ENCODE measurements at regions not wholly inside any gene's neighbourhood (a gene's known extent, or its start where the extent isn't known, plus 50 kb on each side); places are given as distances from the start of the nearest gene placed in this dataset.

- H3K4me3 Mint-ChIP-seq, result no peak overlapping the region
- H3K4me1 Mint-ChIP-seq, result no peaks in the 10 kb centered on the region
- DNase-seq (ENCODE audit: low spot score in 2 of 2) (no peak), ATAC-seq (replicated peaks; ENCODE audit: extremely low read depth, poor library complexity, severe bottlenecking) (no peak)
- no peaks in the 10 kb centered on the region for H3K27me3 Mint-ChIP-seq
- no peaks in the 10 kb centered on the region for H3K36me3 Mint-ChIP-seq (ENCODE audit: insufficient read depth)
- no peak overlapping the region for H3K27ac Mint-ChIP-seq (ENCODE audit: low read depth)
- no peaks in the 10 kb centered on the region for H3K9me3 Mint-ChIP-seq
These were observed 268.3 kb downstream of the PRL start for GRCh38 chr6:22028403-22029090.

- Mint-ChIP-seq H3K36me3 (ENCODE audit: insufficient read depth) (no peaks in the 10 kb centered on the region), H3K9me3 (no peaks in the 10 kb centered on the region), H3K4me1 (no peaks in the 10 kb centered on the region), H3K27ac (ENCODE audit: low read depth) (no peak overlapping the region), H3K4me3 (no peak overlapping the region), H3K27me3 (no peaks in the 10 kb centered on the region)
- DNase-seq (ENCODE audit: low spot score in 2 of 2) (no peak), ATAC-seq (replicated peaks; ENCODE audit: extremely low read depth, poor library complexity, severe bottlenecking) (no peak)
These were observed 267.7 kb downstream of the PRL start for GRCh38 chr6:22029171-22029570.

GRCh38 chr6:22030730-22031619 is 265.9 kb downstream of the PRL start:
- DNase-seq (ENCODE audit: low spot score in 2 of 2) (no peak), ATAC-seq (replicated peaks; ENCODE audit: extremely low read depth, poor library complexity, severe bottlenecking) (no peak)
- Mint-ChIP-seq H3K36me3 (ENCODE audit: insufficient read depth) (no peaks in the 10 kb centered on the region), H3K27ac (ENCODE audit: low read depth) (no peak overlapping the region), H3K4me1 (no peaks in the 10 kb centered on the region), H3K4me3 (no peak overlapping the region), H3K9me3 (no peaks in the 10 kb centered on the region), H3K27me3 (no peaks in the 10 kb centered on the region)

GRCh38 chr6:22035690-22036089 is 261.1 kb downstream of the PRL start:
- ATAC-seq (replicated peaks; ENCODE audit: extremely low read depth, poor library complexity, severe bottlenecking) (no peak), DNase-seq (ENCODE audit: low spot score in 2 of 2) (no peak)
- Mint-ChIP-seq H3K27me3 (no peaks in the 10 kb centered on the region), H3K9me3 (peaks cover 5% of the 10 kb centered on the region), H3K27ac (ENCODE audit: low read depth) (no peak overlapping the region), H3K4me3 (no peak overlapping the region), H3K4me1 (no peaks in the 10 kb centered on the region), H3K36me3 (ENCODE audit: insufficient read depth) (no peaks in the 10 kb centered on the region)

- no peak for ATAC-seq (replicated peaks; ENCODE audit: extremely low read depth, poor library complexity, severe bottlenecking)
- no peak overlapping the region for H3K27ac Mint-ChIP-seq (ENCODE audit: low read depth)
- H3K9me3 Mint-ChIP-seq, result peaks cover 5% of the 10 kb centered on the region
- H3K4me3 Mint-ChIP-seq, result no peak overlapping the region
- no peaks in the 10 kb centered on the region for H3K27me3 Mint-ChIP-seq
- H3K4me1 Mint-ChIP-seq, result no peaks in the 10 kb centered on the region
- no peaks in the 10 kb centered on the region for H3K36me3 Mint-ChIP-seq (ENCODE audit: insufficient read depth)
- DNase-seq (ENCODE audit: low spot score in 2 of 2), result no peak
These were observed 260.6 kb downstream of the PRL start for GRCh38 chr6:22036275-22036674.

- H3K4me1 Mint-ChIP-seq, result no peaks in the 10 kb centered on the region
These were observed 260.1 kb downstream of the PRL start for GRCh38 chr6:22036699-22037098.

GRCh38 chr6:22041797-22042480 is 254.9 kb downstream of the PRL start:
- no peak overlapping the region for H3K27ac Mint-ChIP-seq (ENCODE audit: low read depth)
- H3K4me1 Mint-ChIP-seq, result no peaks in the 10 kb centered on the region
- no peak overlapping the region for H3K4me3 Mint-ChIP-seq
- no peak for ATAC-seq (replicated peaks; ENCODE audit: extremely low read depth, poor library complexity, severe bottlenecking)
- H3K27me3 Mint-ChIP-seq, result no peaks in the 10 kb centered on the region
- no peaks in the 10 kb centered on the region for H3K36me3 Mint-ChIP-seq (ENCODE audit: insufficient read depth)
- no peak for DNase-seq (ENCODE audit: low spot score in 2 of 2)
- H3K9me3 Mint-ChIP-seq, result no peaks in the 10 kb centered on the region

More at GRCh38 chr6:22036699-22037098, 260.1 kb downstream of the PRL start:
- ATAC-seq (replicated peaks; ENCODE audit: extremely low read depth, poor library complexity, severe bottlenecking), result no peak
- Mint-ChIP-seq H3K36me3 (ENCODE audit: insufficient read depth) (no peaks in the 10 kb centered on the region), H3K27me3 (no peaks in the 10 kb centered on the region), H3K27ac (ENCODE audit: low read depth) (no peak overlapping the region), H3K4me3 (no peak overlapping the region), H3K9me3 (peaks cover 5% of the 10 kb centered on the region)
- DNase-seq (ENCODE audit: low spot score in 2 of 2), result no peak

- no peaks in the 10 kb centered on the region for H3K27me3 Mint-ChIP-seq
- H3K4me3 Mint-ChIP-seq, result no peak overlapping the region
- peaks cover 4% of the 10 kb centered on the region for H3K9me3 Mint-ChIP-seq
- DNase-seq (ENCODE audit: low spot score in 2 of 2) (no peak), ATAC-seq (replicated peaks; ENCODE audit: extremely low read depth, poor library complexity, severe bottlenecking) (no peak)
- H3K4me1 Mint-ChIP-seq, result no peaks in the 10 kb centered on the region
- H3K36me3 Mint-ChIP-seq (ENCODE audit: insufficient read depth), result no peaks in the 10 kb centered on the region
- no peak overlapping the region for H3K27ac Mint-ChIP-seq (ENCODE audit: low read depth)
These were observed 254.1 kb downstream of the PRL start for GRCh38 chr6:22042706-22043105.

GRCh38 chr6:22043284-22043962 is 253.4 kb downstream of the PRL start:
- Mint-ChIP-seq H3K36me3 (ENCODE audit: insufficient read depth) (no peaks in the 10 kb centered on the region), H3K27ac (ENCODE audit: low read depth) (no peak overlapping the region), H3K4me3 (no peak overlapping the region), H3K27me3 (no peaks in the 10 kb centered on the region), H3K9me3 (peaks cover 5% of the 10 kb centered on the region), H3K4me1 (no peaks in the 10 kb centered on the region)
- ATAC-seq (replicated peaks; ENCODE audit: extremely low read depth, poor library complexity, severe bottlenecking) (no peak), DNase-seq (ENCODE audit: low spot score in 2 of 2) (no peak)

GRCh38 chr6:22045261-22045912 is 251.4 kb downstream of the PRL start:
- Mint-ChIP-seq H3K27ac (ENCODE audit: low read depth) (no peak overlapping the region), H3K36me3 (ENCODE audit: insufficient read depth) (no peaks in the 10 kb centered on the region), H3K27me3 (no peaks in the 10 kb centered on the region), H3K9me3 (peaks cover 5% of the 10 kb centered on the region), H3K4me3 (no peak overlapping the region), H3K4me1 (no peaks in the 10 kb centered on the region)
- DNase-seq (ENCODE audit: low spot score in 2 of 2), result no peak
- ATAC-seq (replicated peaks; ENCODE audit: extremely low read depth, poor library complexity, severe bottlenecking), result no peak

- DNase-seq (ENCODE audit: low spot score in 2 of 2) (no peak), ATAC-seq (replicated peaks; ENCODE audit: extremely low read depth, poor library complexity, severe bottlenecking) (no peak)
- no peaks in the 10 kb centered on the region for H3K27me3 Mint-ChIP-seq
- H3K4me1 Mint-ChIP-seq, result no peaks in the 10 kb centered on the region
- no peak overlapping the region for H3K4me3 Mint-ChIP-seq
- H3K36me3 Mint-ChIP-seq (ENCODE audit: insufficient read depth), result no peaks in the 10 kb centered on the region
- H3K9me3 Mint-ChIP-seq, result peaks cover 11% of the 10 kb centered on the region
- no peak overlapping the region for H3K27ac Mint-ChIP-seq (ENCODE audit: low read depth)
These were observed 247.8 kb downstream of the PRL start for GRCh38 chr6:22049002-22049401.

- H3K4me1 Mint-ChIP-seq, result no peaks in the 10 kb centered on the region
- DNase-seq (ENCODE audit: low spot score in 2 of 2) (no peak), ATAC-seq (replicated peaks; ENCODE audit: extremely low read depth, poor library complexity, severe bottlenecking) (no peak)
- no peak overlapping the region for H3K4me3 Mint-ChIP-seq
- no peaks in the 10 kb centered on the region for H3K27me3 Mint-ChIP-seq
- peaks cover 6% of the 10 kb centered on the region for H3K9me3 Mint-ChIP-seq
- no peaks in the 10 kb centered on the region for H3K36me3 Mint-ChIP-seq (ENCODE audit: insufficient read depth)
- H3K27ac Mint-ChIP-seq (ENCODE audit: low read depth), result no peak overlapping the region
These were observed 243.3 kb downstream of the PRL start for GRCh38 chr6:22053391-22053997.
